Panc1 (cell line): ENCODE measurements at regions not wholly inside any gene's neighbourhood (a gene's known extent, or its start where the extent isn't known, plus 50 kb on each side); places are given as distances from the start of the nearest gene placed in this dataset.

Experiments used
- ATAC-seq: fragments of 200-7000 bp; cut with Tn5 transposase; 2 replicates; pipeline ENCODE4 v1.9.1; 2020; ENCODE audit warnings: mild to moderate bottlenecking, moderate library complexity
- BruUV-seq: library from RNA; stranded (reverse); fragments of 400-500 nt; replicated peaks from 2 replicates; lab custom pipeline; 2021; lab: Mats Ljungman, UMichigan
- CTCF ChIA-PET: fragments of 300-600 bp; sonication (Branson Sonifier 250); formaldehyde crosslinking; loops from one replicate; lab custom pipeline; 2022; ENCODE audit warnings: antibody characterized with exemption; lab: Charles Lee
- POLR2A ChIA-PET: fragments of 300-600 bp; sonication (Branson Sonifier 250); formaldehyde crosslinking; loops from one replicate; lab custom pipeline; 2022; ENCODE audit warnings: antibody characterized with exemption; lab: Charles Lee
- DNase-seq: peaks from one replicate; pipeline ENCODE4 v3.0.0-alpha.2; 2010; ENCODE audit warnings: low read depth, low spot score
- H3K27ac ChIP-seq: 2 replicates; pipeline ENCODE4 v1.5.1; 2011; ENCODE audit warnings: mild to moderate bottlenecking, low read length, inconsistent platforms
- H3K27me3 ChIP-seq: fragments of 200-500 bp; sonication (Bioruptor generic); 2 replicates; pipeline ENCODE4 v1.6.0; 2014; ENCODE audit warnings: low read length, inconsistent platforms; ENCODE audit not compliant: control insufficient read depth, insufficient read depth
- H3K36me3 ChIP-seq: fragments of 200-500 bp; sonication (Bioruptor generic); 2 replicates; pipeline ENCODE4 v1.5.1; 2014; ENCODE audit warnings: inconsistent platforms, mild to moderate bottlenecking, low read length, moderate library complexity; ENCODE audit not compliant: control insufficient read depth, insufficient read depth
- H3K4me1 ChIP-seq: 2 replicates; pipeline ENCODE4 v1.5.1; 2011; ENCODE audit warnings: inconsistent platforms, mild to moderate bottlenecking, low read length, moderate library complexity; ENCODE audit not compliant: control insufficient read depth, insufficient read depth
- H3K4me3 ChIP-seq, 2 experiments: 2 replicates each; pipeline ENCODE4 v1.5.1; 2011 to 2012; ENCODE audit warnings: low read depth in 2 of 2, low read length in 2 of 2, mild to moderate bottlenecking in 2 of 2, inconsistent platforms in 1 of 2, moderate library complexity in 1 of 2
- H3K9me3 ChIP-seq: fragments of 200-500 bp; sonication (Bioruptor generic); 2 replicates; pipeline ENCODE4 v1.5.1; 2014; ENCODE audit warnings: low read depth, mild to moderate bottlenecking, inconsistent platforms, low read length, moderate library complexity; ENCODE audit not compliant: control insufficient read depth, insufficient read depth
- CTCF ChIP-seq: fragments of 450-650 bp; IDR thresholded peaks from 2 replicates; pipeline ENCODE4 v1.5.1; 2017; ENCODE audit warnings: mild to moderate bottlenecking
- POLR2AphosphoS5 ChIP-seq: IDR thresholded peaks from 2 replicates; pipeline ENCODE4 v1.6.1; 2012; ENCODE audit warnings: mild to moderate bottlenecking, low read depth, low read length, moderate library complexity
- REST ChIP-seq, 2 experiments: IDR thresholded peaks; 2 replicates each; pipeline ENCODE4 v1.6.1; 2011 to 2012; ENCODE audit warnings: low read depth in 2 of 2, control low read depth in 1 of 2, low read length in 1 of 2, mild to moderate bottlenecking in 1 of 2, moderate library complexity in 1 of 2; ENCODE audit not compliant: insufficient read depth in 1 of 2
- SIN3A ChIP-seq: IDR thresholded peaks from 2 replicates; pipeline ENCODE4 v1.6.1; 2012; ENCODE audit warnings: low read depth, mild to moderate bottlenecking, low read length, moderate library complexity, borderline replicate concordance; ENCODE audit not compliant: insufficient read depth
- TCF7L2 ChIP-seq: IDR thresholded peaks from 2 replicates; pipeline ENCODE4 v1.6.1; 2011; ENCODE audit warnings: mild to moderate bottlenecking, low read depth, low read length, inconsistent platforms
- in situ Hi-C: cut with HindIII; loops from 2 replicates; pipeline ENCODE4 v1.10.0; 2016; ENCODE audit warnings: low sequenced_read_pairs, low pct_unique_long_range_greater_than_20kb
- intact Hi-C: fragments of 100-400 bp; cut with micrococcal nuclease; formaldehyde crosslinking; loops from one replicate; pipeline ENCODE4 v1.10.0; 2022; ENCODE audit not compliant: unreplicated experiment

- Histone ChIP-seq H3K4me1 (no peaks in the 10 kb centered on the region), H3K9me3 (no peaks in the 10 kb centered on the region), H3K27ac (no peak overlapping the region), H3K4me3 (no peak overlapping the region), H3K36me3 (no peaks in the 10 kb centered on the region), H3K27me3 (no peaks in the 10 kb centered on the region)
- intact Hi-C loops (no loop called here), in situ Hi-C loops (no loop called here)
- TF ChIP-seq POLR2AphosphoS5 (no peak), CTCF (no peak), TCF7L2 (no peak)
- ATAC-seq = no peak
- BruUV-seq = no TSS peak
- no peak for DNase-seq
- CTCF ChIA-PET = no interaction called here
- POLR2A ChIA-PET = no interaction called here
Observed at GRCh38 chr13:61575973-61576372, 160.3 kb upstream of the PCDH20 start.

GRCh38 chr13:61563645-61564044 lies 148.0 kb upstream of the PCDH20 start:
- Histone ChIP-seq H3K9me3 (no peaks in the 10 kb centered on the region), H3K4me1 (no peaks in the 10 kb centered on the region), H3K4me3 (no peak overlapping the region), H3K27me3 (no peaks in the 10 kb centered on the region), H3K27ac (no peak overlapping the region), H3K36me3 (no peaks in the 10 kb centered on the region)
- ChIA-PET POLR2A (no interaction called here), CTCF (no interaction called here)
- in situ Hi-C loops = no loop called here
- intact Hi-C loops = no loop called here
- DNase-seq (no peak), ATAC-seq (no peak)
- BruUV-seq = no TSS peak
- TF ChIP-seq SIN3A (no peak), TCF7L2 (no peak), POLR2AphosphoS5 (no peak), CTCF (no peak), REST (IDR thresholded peaks at IDR 0.05; ENCODE audit: insufficient read depth in 1 of 2, low read depth in 2 of 2, low read length in 1 of 2) (no peak)

GRCh38 chr13:61546911-61547310 lies 131.3 kb upstream of the PCDH20 start:
- no peaks in the 10 kb centered on the region for H3K4me1 ChIP-seq
- no peaks in the 10 kb centered on the region for H3K36me3 ChIP-seq
- BruUV-seq = no TSS peak
- CTCF ChIA-PET = no interaction called here
- no peak overlapping the region for H3K4me3 ChIP-seq
- H3K27ac ChIP-seq = no peak overlapping the region
- POLR2A ChIA-PET = no interaction called here
- TF ChIP-seq SIN3A (no peak), TCF7L2 (no peak), POLR2AphosphoS5 (no peak)
- ATAC-seq (no peak), DNase-seq (no peak)
- no peaks in the 10 kb centered on the region for H3K9me3 ChIP-seq
- in situ Hi-C loops = no loop called here
- no peaks in the 10 kb centered on the region for H3K27me3 ChIP-seq
- intact Hi-C loops = no loop called here
